ENCODE measurements at regions not wholly inside any gene's neighbourhood (a gene's known extent, or its start where the extent isn't known, plus 50 kb on each side); places are given as distances from the start of the nearest gene placed in this dataset.

- Mint-ChIP-seq H3K9me3 (peaks cover 20% of the 10 kb centered on the region), H3K4me3 (no peak overlapping the region), H3K27me3 (no peaks in the 10 kb centered on the region), H3K36me3 (ENCODE audit: low read depth) (no peaks in the 10 kb centered on the region), H3K27ac (no peak overlapping the region), H3K4me1 (ENCODE audit: low read depth) (no peaks in the 10 kb centered on the region)
- no peak for DNase-seq
Observed at GRCh38 chr18:51711298-51711889, 513.9 kb upstream of the MEX3C start.

- peaks cover 8% of the 10 kb centered on the region for H3K9me3 Mint-ChIP-seq
- H3K27ac Mint-ChIP-seq: no peak overlapping the region
- H3K27me3 Mint-ChIP-seq: no peaks in the 10 kb centered on the region
- no peak overlapping the region for H3K4me3 Mint-ChIP-seq
- no peaks in the 10 kb centered on the region for H3K4me1 Mint-ChIP-seq (ENCODE audit: low read depth)
- H3K36me3 Mint-ChIP-seq (ENCODE audit: low read depth): no peaks in the 10 kb centered on the region
- DNase-seq: no peak
Observed at GRCh38 chr18:51712821-51713220, 515.3 kb upstream of the MEX3C start.

GRCh38 chr18:51716277-51716676 is 518.8 kb upstream of the MEX3C start:
- no peaks in the 10 kb centered on the region for H3K4me1 Mint-ChIP-seq (ENCODE audit: low read depth)
- DNase-seq: no peak
- H3K27me3 Mint-ChIP-seq: no peaks in the 10 kb centered on the region
- H3K4me3 Mint-ChIP-seq: no peak overlapping the region
- H3K36me3 Mint-ChIP-seq (ENCODE audit: low read depth): no peaks in the 10 kb centered on the region
- no peak overlapping the region for H3K27ac Mint-ChIP-seq
- peaks cover 8% of the 10 kb centered on the region for H3K9me3 Mint-ChIP-seq

- DNase-seq: no peak
- Mint-ChIP-seq H3K27ac (no peak overlapping the region), H3K4me1 (ENCODE audit: low read depth) (no peaks in the 10 kb centered on the region), H3K27me3 (no peaks in the 10 kb centered on the region), H3K4me3 (no peak overlapping the region), H3K9me3 (peaks cover 2% of the 10 kb centered on the region), H3K36me3 (ENCODE audit: low read depth) (no peaks in the 10 kb centered on the region)
Observed at GRCh38 chr18:51721388-51721787, 523.9 kb upstream of the MEX3C start.

- Mint-ChIP-seq H3K4me3 (no peak overlapping the region), H3K36me3 (ENCODE audit: low read depth) (no peaks in the 10 kb centered on the region), H3K9me3 (peaks cover 2% of the 10 kb centered on the region), H3K27ac (no peak overlapping the region), H3K27me3 (no peaks in the 10 kb centered on the region), H3K4me1 (ENCODE audit: low read depth) (no peaks in the 10 kb centered on the region)
- DNase-seq: no peak
Observed at GRCh38 chr18:51721996-51722395, 524.5 kb upstream of the MEX3C start.

GRCh38 chr18:51724790-51725721 is 527.6 kb upstream of the MEX3C start:
- no peaks in the 10 kb centered on the region for H3K27me3 Mint-ChIP-seq
- no peak overlapping the region for H3K27ac Mint-ChIP-seq
- H3K4me1 Mint-ChIP-seq (ENCODE audit: low read depth): no peaks in the 10 kb centered on the region

GRCh38 chr18:51726614-51727013 is 529.1 kb upstream of the MEX3C start:
- no peak for DNase-seq
- H3K27ac Mint-ChIP-seq: no peak overlapping the region
- H3K4me3 Mint-ChIP-seq: no peak overlapping the region
- H3K36me3 Mint-ChIP-seq (ENCODE audit: low read depth): no peaks in the 10 kb centered on the region
- no peaks in the 10 kb centered on the region for H3K4me1 Mint-ChIP-seq (ENCODE audit: low read depth)
- H3K9me3 Mint-ChIP-seq: peaks cover 2% of the 10 kb centered on the region
- no peaks in the 10 kb centered on the region for H3K27me3 Mint-ChIP-seq

More at GRCh38 chr18:51724790-51725721, 527.6 kb upstream of the MEX3C start:
- Mint-ChIP-seq H3K36me3 (ENCODE audit: low read depth) (no peaks in the 10 kb centered on the region), H3K4me3 (no peak overlapping the region), H3K9me3 (peaks cover 2% of the 10 kb centered on the region)
- DNase-seq: no peak

GRCh38 chr18:51727780-51728179 is 530.3 kb upstream of the MEX3C start:
- no peak for DNase-seq
- Mint-ChIP-seq H3K36me3 (ENCODE audit: low read depth) (no peaks in the 10 kb centered on the region), H3K9me3 (peaks cover 2% of the 10 kb centered on the region), H3K27ac (no peak overlapping the region), H3K4me3 (no peak overlapping the region), H3K27me3 (no peaks in the 10 kb centered on the region), H3K4me1 (ENCODE audit: low read depth) (no peaks in the 10 kb centered on the region)

GRCh38 chr18:51731070-51731469 is 533.6 kb upstream of the MEX3C start:
- Mint-ChIP-seq H3K27me3 (no peaks in the 10 kb centered on the region), H3K4me3 (no peak overlapping the region)

GRCh38 chr18:51734576-51734975 is 537.1 kb upstream of the MEX3C start:
- Mint-ChIP-seq H3K9me3 (peaks cover 3% of the 10 kb centered on the region), H3K27me3 (peaks cover 5% of the 10 kb centered on the region), H3K4me3 (no peak overlapping the region), H3K27ac (no peak overlapping the region), H3K4me1 (ENCODE audit: low read depth) (no peaks in the 10 kb centered on the region), H3K36me3 (ENCODE audit: low read depth) (no peaks in the 10 kb centered on the region)
- DNase-seq: no peak

More at GRCh38 chr18:51731070-51731469, 533.6 kb upstream of the MEX3C start:
- no peak for DNase-seq
- Mint-ChIP-seq H3K27ac (no peak overlapping the region), H3K9me3 (no peaks in the 10 kb centered on the region), H3K4me1 (ENCODE audit: low read depth) (no peaks in the 10 kb centered on the region), H3K36me3 (ENCODE audit: low read depth) (no peaks in the 10 kb centered on the region)

- Mint-ChIP-seq H3K36me3 (ENCODE audit: low read depth) (no peaks in the 10 kb centered on the region), H3K27ac (no peak overlapping the region), H3K9me3 (peaks cover 7% of the 10 kb centered on the region), H3K27me3 (peaks cover 5% of the 10 kb centered on the region), H3K4me1 (ENCODE audit: low read depth) (no peaks in the 10 kb centered on the region), H3K4me3 (no peak overlapping the region)
- DNase-seq: no peak
Observed at GRCh38 chr18:51739044-51739666, 541.7 kb upstream of the MEX3C start.

- no peak for DNase-seq
- Mint-ChIP-seq H3K36me3 (ENCODE audit: low read depth) (no peaks in the 10 kb centered on the region), H3K4me3 (no peak overlapping the region), H3K4me1 (ENCODE audit: low read depth) (no peaks in the 10 kb centered on the region), H3K27me3 (no peaks in the 10 kb centered on the region), H3K27ac (no peak overlapping the region), H3K9me3 (peaks cover 3% of the 10 kb centered on the region)
Observed at GRCh38 chr18:51751901-51752300, 554.4 kb upstream of the MEX3C start.

- Mint-ChIP-seq H3K4me3 (no peak overlapping the region), H3K27me3 (no peaks in the 10 kb centered on the region), H3K4me1 (ENCODE audit: low read depth) (no peaks in the 10 kb centered on the region), H3K36me3 (ENCODE audit: low read depth) (no peaks in the 10 kb centered on the region), H3K9me3 (no peaks in the 10 kb centered on the region), H3K27ac (no peak overlapping the region)
- no peak for DNase-seq
Observed at GRCh38 chr18:51753365-51754057, 556.0 kb upstream of the MEX3C start.

- Mint-ChIP-seq H3K36me3 (ENCODE audit: low read depth) (no peaks in the 10 kb centered on the region), H3K4me3 (no peak overlapping the region), H3K27me3 (no peaks in the 10 kb centered on the region), H3K27ac (no peak overlapping the region), H3K9me3 (no peaks in the 10 kb centered on the region), H3K4me1 (ENCODE audit: low read depth) (no peaks in the 10 kb centered on the region)
- DNase-seq: no peak
Observed at GRCh38 chr18:51754566-51754965, 557.1 kb upstream of the MEX3C start.
